Adrenal gland (tissue), 5 donors: ENCODE measurements at regions not wholly inside any gene's neighbourhood (a gene's known extent, or its start where the extent isn't known, plus 50 kb on each side); places are given as distances from the start of the nearest gene placed in this dataset.

ENCODE experiments used
- POLR2A ChIP-seq, 2 donors: fragments of 450-650 bp; IDR thresholded peaks; one replicate each; pipeline ENCODE4 v1.6.1; 2017; ENCODE audit warnings: antibody characterized with exemption in 2 of 2, mild to moderate bottlenecking in 2 of 2, moderate library complexity in 1 of 2
- TF ChIP-seq, protein P1 (sequence below), 6 experiments: fragments of 450-650 bp in 4 of 6; fragments of 200-600 bp in 2 of 6; sonication (generic) in 1 of 6; IDR thresholded peaks; 1 replicate in 5 of 6; 2 replicates in 1 of 6; pipeline versions ENCODE4 v1.5.1 to v1.8.0; 2016 to 2021; ENCODE audit warnings: antibody characterized with exemption in 6 of 6, mild to moderate bottlenecking in 2 of 6, moderate library complexity in 1 of 6
- donor health status: DM: no; HTN: no; CAD: no.

DNA sequence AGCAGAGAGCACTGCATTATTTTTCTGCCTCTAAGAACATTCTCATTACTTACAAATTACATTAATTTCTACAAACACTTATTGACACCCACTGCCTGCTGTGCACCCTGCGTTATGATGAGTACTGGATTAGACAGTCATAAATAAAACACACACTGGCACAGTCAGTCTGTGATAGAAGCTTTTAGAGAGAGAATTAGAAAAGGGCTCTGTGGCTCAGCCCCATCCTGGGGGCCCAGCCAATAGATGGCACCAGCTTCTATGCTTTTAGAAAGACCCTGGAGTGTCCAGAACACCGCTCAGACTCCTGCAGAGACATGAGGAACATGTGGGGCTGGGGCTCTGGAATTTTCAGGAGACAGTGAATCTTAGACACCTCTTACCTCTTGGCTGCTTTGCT is 61.0 kb upstream of the RAPGEF1 start:
- no peak for TF ChIP-seq POLR2A (IDR thresholded peaks at IDR 0.05)
- TF ChIP-seq, protein P1, sequence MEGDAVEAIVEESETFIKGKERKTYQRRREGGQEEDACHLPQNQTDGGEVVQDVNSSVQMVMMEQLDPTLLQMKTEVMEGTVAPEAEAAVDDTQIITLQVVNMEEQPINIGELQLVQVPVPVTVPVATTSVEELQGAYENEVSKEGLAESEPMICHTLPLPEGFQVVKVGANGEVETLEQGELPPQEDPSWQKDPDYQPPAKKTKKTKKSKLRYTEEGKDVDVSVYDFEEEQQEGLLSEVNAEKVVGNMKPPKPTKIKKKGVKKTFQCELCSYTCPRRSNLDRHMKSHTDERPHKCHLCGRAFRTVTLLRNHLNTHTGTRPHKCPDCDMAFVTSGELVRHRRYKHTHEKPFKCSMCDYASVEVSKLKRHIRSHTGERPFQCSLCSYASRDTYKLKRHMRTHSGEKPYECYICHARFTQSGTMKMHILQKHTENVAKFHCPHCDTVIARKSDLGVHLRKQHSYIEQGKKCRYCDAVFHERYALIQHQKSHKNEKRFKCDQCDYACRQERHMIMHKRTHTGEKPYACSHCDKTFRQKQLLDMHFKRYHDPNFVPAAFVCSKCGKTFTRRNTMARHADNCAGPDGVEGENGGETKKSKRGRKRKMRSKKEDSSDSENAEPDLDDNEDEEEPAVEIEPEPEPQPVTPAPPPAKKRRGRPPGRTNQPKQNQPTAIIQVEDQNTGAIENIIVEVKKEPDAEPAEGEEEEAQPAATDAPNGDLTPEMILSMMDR (IDR thresholded peaks at IDR 0.05): no peak
